ENCODE measurements at regions not wholly inside any gene's neighbourhood (a gene's known extent, or its start where the extent isn't known, plus 50 kb on each side); places are given as distances from the start of the nearest gene placed in this dataset.

- H3K4me3 ChIP-seq, result no peak overlapping the region
- H3K27ac ChIP-seq, result no peak overlapping the region
- no peaks in the 10 kb centered on the region for H3K36me3 ChIP-seq
- H3K4me1 ChIP-seq (ENCODE audit: low read depth), result peaks cover 5% of the 10 kb centered on the region
- DNase-seq (ENCODE audit: low read depth in 1 of 2, low spot score in 1 of 2), result no peak
- H3K9me3 ChIP-seq (ENCODE audit: low read depth), result no peaks in the 10 kb centered on the region
- no peaks in the 10 kb centered on the region for H3K27me3 ChIP-seq
- no peak for TF ChIP-seq CTCF (IDR thresholded peaks at IDR 0.05; ENCODE audit: low read depth, low read length)
Measured at GRCh38 chr2:8513601-8514273, 168.1 kb upstream of the ID2 start.

- Histone ChIP-seq H3K4me1 (ENCODE audit: low read depth) (peaks cover 5% of the 10 kb centered on the region), H3K4me3 (no peak overlapping the region), H3K36me3 (no peaks in the 10 kb centered on the region), H3K27me3 (no peaks in the 10 kb centered on the region), H3K9me3 (ENCODE audit: low read depth) (no peaks in the 10 kb centered on the region), H3K27ac (no peak overlapping the region)
- no peak for TF ChIP-seq CTCF (IDR thresholded peaks at IDR 0.05; ENCODE audit: low read depth, low read length)
- DNase-seq (ENCODE audit: low read depth in 1 of 2, low spot score in 1 of 2), result no peak
Measured at GRCh38 chr2:8514274-8514662, 167.6 kb upstream of the ID2 start.

- TF ChIP-seq CTCF (IDR thresholded peaks at IDR 0.05; ENCODE audit: low read depth, low read length), result no peak
Measured at GRCh38 chr2:8514796-8515758, 166.8 kb upstream of the ID2 start.

GRCh38 chr2:8515864-8516533, 165.9 kb upstream of the ID2 start:
- H3K4me3 ChIP-seq, result no peak overlapping the region
- no peaks in the 10 kb centered on the region for H3K27me3 ChIP-seq
- DNase-seq (ENCODE audit: low read depth in 1 of 2, low spot score in 1 of 2), result no peak
- no peaks in the 10 kb centered on the region for H3K9me3 ChIP-seq (ENCODE audit: low read depth)
- H3K27ac ChIP-seq, result no peak overlapping the region
- TF ChIP-seq CTCF (IDR thresholded peaks at IDR 0.05; ENCODE audit: low read depth, low read length), result no peak
- H3K4me1 ChIP-seq (ENCODE audit: low read depth), result peaks cover 5% of the 10 kb centered on the region
- no peaks in the 10 kb centered on the region for H3K36me3 ChIP-seq

More at GRCh38 chr2:8514796-8515758, 166.8 kb upstream of the ID2 start:
- Histone ChIP-seq H3K4me3 (no peak overlapping the region), H3K9me3 (ENCODE audit: low read depth) (no peaks in the 10 kb centered on the region), H3K27ac (no peak overlapping the region), H3K36me3 (no peaks in the 10 kb centered on the region), H3K27me3 (no peaks in the 10 kb centered on the region), H3K4me1 (ENCODE audit: low read depth) (peaks cover 5% of the 10 kb centered on the region)
- no peak for DNase-seq (ENCODE audit: low read depth in 1 of 2, low spot score in 1 of 2)

- no peak overlapping the region for H3K4me3 ChIP-seq
- H3K4me1 ChIP-seq (ENCODE audit: low read depth), result peaks cover 5% of the 10 kb centered on the region
- no peaks in the 10 kb centered on the region for H3K36me3 ChIP-seq
- TF ChIP-seq CTCF (IDR thresholded peaks at IDR 0.05; ENCODE audit: low read depth, low read length), result no peak
- no peak overlapping the region for H3K27ac ChIP-seq
- no peak for DNase-seq (ENCODE audit: low read depth in 1 of 2, low spot score in 1 of 2)
- H3K27me3 ChIP-seq, result no peaks in the 10 kb centered on the region
- no peaks in the 10 kb centered on the region for H3K9me3 ChIP-seq (ENCODE audit: low read depth)
Measured at GRCh38 chr2:8517850-8518498, 163.9 kb upstream of the ID2 start.
